Dedifferentiated amniotic fluid mesenchymal stem cell (primary cell): ENCODE measurements at regions not wholly inside any gene's neighbourhood (a gene's known extent, or its start where the extent isn't known, plus 50 kb on each side); places are given as distances from the start of the nearest gene placed in this dataset.
A peak's percentile ranks its signal among the peaks of the same experiment; 100 is the strongest.

ENCODE experiments used
- DNase-seq: peaks from one replicate; pipeline ENCODE4 v3.0.0-alpha.2; 2016; ENCODE audit errors: extremely low spot score

DNA sequence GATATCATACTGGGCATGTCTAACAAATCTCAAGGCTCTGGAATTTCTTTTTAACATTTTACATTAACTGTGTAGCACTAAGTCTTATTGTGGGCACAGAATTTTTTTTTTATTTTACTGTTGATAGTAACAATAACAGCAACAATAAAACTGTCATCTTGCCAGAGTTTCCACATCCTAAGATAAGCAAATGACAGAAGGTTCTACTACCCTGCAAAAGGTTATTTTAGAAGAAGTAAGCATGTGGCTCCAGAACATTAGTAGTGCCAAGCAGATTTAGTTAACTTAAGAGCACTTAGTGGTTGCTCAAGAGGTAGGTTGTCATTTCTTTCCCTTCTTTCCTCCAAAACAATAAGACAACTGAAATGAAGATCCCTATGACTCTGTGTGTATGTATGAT is 743.0 kb upstream of the CBLB start:
- no peak for DNase-seq

DNA sequence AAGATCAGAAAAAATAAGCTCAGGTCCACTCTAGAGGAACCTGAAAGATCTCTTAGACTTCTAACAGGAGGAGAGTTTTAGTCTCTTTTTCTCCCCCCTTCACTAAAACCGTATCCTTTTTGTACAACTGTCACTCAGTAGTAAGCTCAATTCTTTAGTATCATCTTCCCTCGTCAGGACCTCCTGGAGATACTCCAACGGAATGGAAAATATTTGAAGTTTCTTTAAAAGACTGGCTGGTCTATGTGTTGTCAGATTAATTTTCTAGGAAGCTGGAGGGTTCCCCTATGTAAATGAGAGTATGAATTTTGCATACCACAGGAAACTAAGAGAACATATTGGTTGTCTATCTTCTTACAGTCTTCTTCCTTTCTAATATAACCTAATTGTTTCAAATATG is 747.7 kb upstream of the CBLB start:
- no peak for DNase-seq

DNA sequence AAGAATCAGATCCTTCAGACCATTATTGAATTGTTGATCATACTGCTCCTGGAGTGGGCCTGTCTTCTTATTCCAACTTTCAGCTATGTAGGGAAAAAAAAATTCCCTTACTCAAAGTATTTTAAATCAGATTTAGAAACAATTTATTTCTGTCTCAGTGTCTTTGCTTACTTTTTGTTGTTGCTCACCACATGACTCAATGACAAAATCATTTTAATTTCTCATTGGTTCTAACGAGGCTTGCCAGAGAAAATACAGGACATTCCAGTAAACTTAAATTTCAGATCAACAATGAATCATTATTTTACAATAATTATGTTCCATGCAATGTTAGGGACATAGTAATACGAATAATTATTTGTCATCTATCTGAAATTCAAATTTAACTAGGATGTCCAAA is 748.5 kb upstream of the CBLB start:
- peak; percentile 31 for DNase-seq

GRCh38 chr3:106620646-106621045 is 751.8 kb upstream of the CBLB start:
- DNase-seq, result no peak

- DNase-seq, result no peak
Measured at GRCh38 chr3:106624154-106624553, 753.1 kb upstream of the CCDC54 start.

DNA sequence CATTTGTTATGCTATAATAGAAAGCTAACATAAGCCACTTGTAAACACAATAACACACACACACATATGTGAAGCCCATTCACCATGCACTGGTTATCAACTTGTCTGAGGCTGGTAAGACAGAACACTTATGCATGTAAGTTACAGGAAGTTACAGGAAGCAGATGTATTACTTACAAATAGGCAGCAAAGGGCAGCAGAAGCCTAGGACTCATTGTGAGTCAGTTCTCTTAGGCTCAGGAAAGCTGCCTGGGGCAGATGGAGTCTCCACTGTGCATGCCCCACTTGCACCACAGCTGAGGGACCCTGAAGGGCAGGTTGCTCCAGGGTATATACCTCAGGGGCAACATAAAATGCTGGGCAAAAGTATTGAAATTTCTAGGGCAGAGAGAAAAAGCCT is 748.8 kb upstream of the CCDC54 start:
- DNase-seq, result no peak

DNA sequence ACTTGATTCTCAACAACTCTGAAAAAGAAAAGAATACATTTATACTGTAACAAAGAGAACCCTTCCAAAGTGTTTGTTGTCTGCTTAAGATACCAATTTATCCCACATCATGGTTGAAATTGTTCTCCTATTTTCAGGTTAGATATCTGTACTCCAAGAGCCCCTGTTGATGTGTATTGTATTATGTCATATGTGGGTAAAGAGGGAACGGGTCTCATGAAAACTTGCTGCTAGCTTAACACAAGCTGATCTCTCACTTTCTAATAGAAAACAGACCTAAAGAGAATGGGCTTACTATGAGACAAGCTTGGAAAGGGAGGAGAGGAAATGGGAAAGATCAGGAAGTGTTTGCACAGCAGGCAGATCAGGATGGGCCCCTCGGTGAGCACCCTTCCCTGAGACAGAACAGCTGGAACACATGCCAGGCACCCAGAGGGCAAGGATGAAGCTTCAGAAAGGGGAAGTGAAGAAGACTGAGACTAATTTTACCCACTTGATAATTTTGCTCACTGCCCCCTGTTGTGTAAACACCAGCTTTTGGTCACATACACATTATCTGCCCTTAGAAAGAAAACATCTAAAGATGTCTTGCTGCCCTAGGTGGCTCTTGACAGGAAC is 747.9 kb upstream of the CCDC54 start:
- DNase-seq, result no peak

DNA sequence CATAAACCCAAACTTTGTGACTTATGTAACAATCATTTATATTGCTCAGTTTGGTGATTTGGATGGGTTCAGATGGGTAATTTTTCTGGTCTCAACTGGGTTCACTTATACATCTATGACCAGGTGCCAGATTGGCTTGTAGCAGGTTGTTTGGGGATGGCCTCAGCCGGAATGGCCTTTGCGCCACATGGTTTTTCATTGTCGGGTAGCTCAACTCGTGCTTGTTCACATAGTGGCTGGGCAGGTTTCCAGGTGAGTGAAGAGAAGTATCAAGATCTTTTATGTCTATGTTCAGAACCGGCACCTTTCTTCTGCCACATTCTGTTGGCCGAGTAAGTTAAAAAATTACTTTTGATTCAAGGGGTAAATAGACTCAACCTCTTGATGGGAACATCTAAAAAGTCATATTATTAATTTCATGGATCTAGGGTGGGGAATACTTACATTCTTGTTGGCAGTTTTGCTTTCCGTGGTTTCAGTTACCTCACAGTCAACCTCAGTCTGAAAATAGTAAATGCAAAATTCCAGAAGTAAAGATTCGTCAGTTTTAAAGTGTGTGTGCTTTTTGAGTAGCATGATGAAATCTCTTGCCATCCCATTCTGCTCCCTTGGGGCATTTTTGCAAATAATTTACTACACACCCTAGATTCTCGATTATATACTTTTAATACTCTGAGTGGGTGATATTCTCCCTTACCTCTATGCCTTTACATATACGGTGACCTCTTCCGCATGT is 745.7 kb upstream of the CCDC54 start:
- DNase-seq, result no peak

- peak; percentile 90 for DNase-seq
Measured at GRCh38 chr3:106635271-106635670, 742.0 kb upstream of the CCDC54 start.

GRCh38 chr3:106635826-106636225 is 741.4 kb upstream of the CCDC54 start:
- no peak for DNase-seq

DNA sequence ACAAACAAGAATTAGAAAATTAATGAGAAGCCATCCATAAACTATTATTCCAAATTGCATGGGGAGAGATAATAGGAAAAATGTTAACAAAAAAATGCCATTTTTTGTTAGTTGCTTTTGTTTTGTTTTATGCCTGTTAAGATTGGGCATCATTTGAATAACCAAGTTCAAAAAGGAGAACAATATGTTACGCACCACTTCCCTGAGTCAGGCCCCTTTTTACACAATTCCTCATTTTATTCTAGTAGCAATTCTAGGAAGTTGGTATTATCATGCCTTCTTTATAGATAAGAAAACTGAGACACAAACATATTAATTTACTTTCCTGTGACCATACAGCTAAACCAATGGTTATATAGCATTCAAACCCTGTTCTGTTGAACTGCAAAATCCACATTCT is 736.9 kb upstream of the CCDC54 start:
- no peak for DNase-seq

DNA sequence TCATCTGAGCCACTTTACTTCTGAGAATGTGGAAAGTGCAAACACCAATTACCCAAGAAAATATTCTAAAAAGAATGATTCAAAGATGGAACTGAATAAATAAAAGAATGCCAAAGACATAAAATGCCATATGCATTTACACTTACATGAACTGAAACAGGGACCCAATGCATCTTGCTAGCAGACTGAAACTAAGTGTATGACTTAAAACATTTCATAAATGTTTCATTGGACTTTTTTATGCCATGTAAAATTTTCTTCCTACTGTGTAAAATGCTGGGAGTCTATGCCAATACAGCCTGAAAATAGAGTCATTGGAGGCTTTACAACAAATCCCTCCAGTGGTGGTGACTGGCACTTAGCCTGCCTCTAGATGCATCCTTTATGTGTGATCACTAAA is 735.1 kb upstream of the CCDC54 start:
- no peak for DNase-seq

DNA sequence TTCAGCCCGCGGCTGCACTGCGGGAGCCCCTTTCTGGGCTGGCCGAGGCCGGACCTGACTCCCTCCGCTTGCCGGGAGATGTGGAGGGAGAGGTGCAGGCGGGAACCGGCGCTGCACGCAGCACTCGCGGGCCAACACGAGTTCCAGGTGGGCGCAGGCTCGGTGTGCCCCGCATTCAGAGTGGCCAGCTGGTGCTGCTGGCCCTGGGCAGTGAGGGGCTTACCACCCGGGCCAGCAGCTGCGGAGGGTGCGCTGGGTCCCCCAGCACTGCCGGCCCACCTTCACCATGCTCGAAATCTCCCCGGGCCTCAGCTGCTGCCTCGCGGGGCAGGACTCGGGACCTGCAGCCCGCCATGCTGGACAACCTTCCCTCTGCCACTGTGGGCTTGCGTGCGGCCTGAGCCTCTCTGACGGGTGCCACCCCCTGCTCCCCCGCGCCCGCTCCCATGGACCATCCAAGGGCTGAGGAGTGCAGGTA is 733.5 kb upstream of the CCDC54 start:
- DNase-seq, result no peak

GRCh38 chr3:106673926-106674569 is 703.2 kb upstream of the CCDC54 start:
- DNase-seq, result no peak

DNA sequence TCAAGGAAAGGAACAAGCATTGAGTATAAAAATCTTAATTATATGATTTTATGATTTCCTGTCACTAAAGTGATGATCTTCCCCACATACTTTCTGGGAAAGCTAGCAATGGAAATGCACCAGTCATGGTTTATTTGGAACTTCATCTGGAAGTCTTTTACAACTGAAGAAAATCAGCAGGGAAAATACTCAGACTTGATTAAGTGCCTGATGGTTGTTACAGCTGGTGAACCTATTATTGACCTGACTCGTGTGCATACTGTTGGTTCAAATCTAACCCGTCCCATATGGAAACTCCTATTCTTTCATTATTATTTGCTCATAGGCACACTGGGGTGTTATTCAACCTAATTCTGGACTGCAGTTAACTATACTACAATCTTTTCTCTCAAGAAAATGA is 701.8 kb upstream of the CCDC54 start:
- no peak for DNase-seq

DNA sequence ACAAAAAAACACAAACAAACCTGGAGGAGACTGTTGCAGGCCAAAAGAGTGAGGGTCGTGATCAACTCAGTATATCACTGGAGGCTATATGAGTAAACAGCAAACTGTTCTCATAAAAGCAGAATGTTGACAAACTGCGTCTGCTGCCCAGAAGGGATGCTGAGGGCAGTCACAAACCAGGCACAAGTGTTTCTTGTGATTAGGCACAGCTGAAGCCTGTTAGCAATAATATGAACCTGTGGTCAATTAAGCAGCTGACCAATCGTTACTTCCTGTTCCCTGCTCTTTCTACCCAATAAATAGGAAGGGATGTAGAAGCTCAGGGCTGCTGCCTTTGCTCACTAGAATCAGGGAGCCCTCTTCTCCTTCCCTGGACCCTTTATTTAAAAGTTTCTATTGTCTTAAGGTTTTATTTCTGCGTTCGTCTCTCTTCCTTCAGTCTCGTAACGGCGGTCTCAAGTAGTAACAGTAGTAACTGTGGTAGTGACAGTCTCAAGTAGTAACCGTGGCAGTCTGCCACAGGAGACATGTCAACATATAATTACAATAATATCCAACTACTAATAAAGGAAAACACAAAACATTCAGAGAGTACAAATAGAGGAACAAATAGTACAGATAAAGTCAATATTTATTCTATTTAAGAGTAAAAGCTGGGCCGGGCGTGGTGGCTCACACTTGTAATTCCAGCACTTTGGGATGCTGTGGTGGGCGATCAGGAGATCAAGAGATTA is 698.4 kb upstream of the CCDC54 start:
- DNase-seq, result no peak

GRCh38 chr3:106683953-106684620 is 693.2 kb upstream of the CCDC54 start:
- DNase-seq, result no peak

- no peak for DNase-seq
Measured at GRCh38 chr3:106685745-106686144, 691.5 kb upstream of the CCDC54 start.

- no peak for DNase-seq
Measured at GRCh38 chr3:106687905-106688304, 689.3 kb upstream of the CCDC54 start.

DNA sequence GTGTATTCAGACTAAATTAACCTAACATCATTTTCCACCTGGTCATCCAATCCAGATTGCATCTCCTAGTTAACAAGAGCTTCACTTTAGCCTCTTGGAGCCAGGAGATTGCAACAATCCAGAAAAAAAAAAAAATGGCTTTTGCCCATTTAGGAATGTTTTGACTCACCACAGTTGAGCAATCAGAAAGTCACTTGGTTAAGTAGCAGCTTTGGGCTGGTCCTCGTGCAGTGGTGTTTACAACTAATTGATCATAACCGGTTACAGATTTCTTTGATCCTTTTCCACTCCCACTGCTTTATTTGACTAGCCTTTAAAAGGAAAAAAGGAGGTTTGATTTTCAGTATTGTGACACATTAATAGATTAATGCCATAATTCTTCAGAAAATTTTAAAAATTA is 688.8 kb upstream of the CCDC54 start:
- DNase-seq, result peak; percentile 90

GRCh38 chr3:106691476-106691875 is 685.8 kb upstream of the CCDC54 start:
- DNase-seq, result no peak

DNA sequence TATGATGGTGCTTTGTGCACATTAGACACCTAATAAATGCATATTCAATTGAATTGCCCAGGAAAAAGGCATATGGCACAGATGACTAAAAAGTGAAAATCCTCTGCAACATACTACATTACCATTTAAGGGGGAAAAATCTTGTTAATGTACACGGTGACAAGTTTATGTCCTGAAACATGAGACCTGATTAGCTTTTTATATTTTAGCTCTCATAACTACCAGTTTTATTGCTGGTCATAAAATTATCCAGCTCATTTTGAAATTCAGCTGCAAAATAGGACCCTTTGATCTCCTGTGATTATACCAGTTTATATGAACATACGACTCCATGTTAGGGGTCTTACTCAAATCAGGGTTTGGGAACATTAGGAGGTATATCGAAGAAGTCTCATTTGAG is 684.6 kb upstream of the CCDC54 start:
- DNase-seq, result no peak
